Fibroblast of pulmonary artery (primary cell): ENCODE measurements at regions not wholly inside any gene's neighbourhood (a gene's known extent, or its start where the extent isn't known, plus 50 kb on each side); places are given as distances from the start of the nearest gene placed in this dataset.

ENCODE experiments used
- DNase-seq: peaks from one replicate; pipeline ENCODE4 v3.0.0-alpha.2; 2010; ENCODE audit warnings: low read depth
- H3K4me3 ChIP-seq: replicated peaks from 2 replicates; pipeline ENCODE4 v1.5.1; 2011; ENCODE audit warnings: low read depth, mild to moderate bottlenecking, control low read depth, low read length, moderate library complexity
- CTCF ChIP-seq: IDR thresholded peaks from 2 replicates; pipeline ENCODE4 v1.5.1; 2011; ENCODE audit warnings: mild to moderate bottlenecking, control low read depth, low read length, inconsistent platforms; ENCODE audit errors: missing control alignments

GRCh38 chrX:39507034-39507433 lies 590.7 kb downstream of the BCOR start:
- DNase-seq: no peak
- no peak overlapping the region for H3K4me3 ChIP-seq
- no peak for TF ChIP-seq CTCF

GRCh38 chrX:39507617-39508299 lies 590.0 kb downstream of the BCOR start:
- no peak for DNase-seq
- H3K4me3 ChIP-seq: no peak overlapping the region
- TF ChIP-seq CTCF: no peak

- no peak for TF ChIP-seq CTCF
- no peak overlapping the region for H3K4me3 ChIP-seq
- DNase-seq: no peak
Observed at GRCh38 chrX:39508300-39508692, 589.5 kb downstream of the BCOR start.

GRCh38 chrX:39509157-39509556 lies 588.6 kb downstream of the BCOR start:
- DNase-seq: no peak
- H3K4me3 ChIP-seq: no peak overlapping the region
- TF ChIP-seq CTCF: no peak

- no peak for DNase-seq
- no peak for TF ChIP-seq CTCF
- H3K4me3 ChIP-seq: no peak overlapping the region
Observed at GRCh38 chrX:39513836-39514235, 583.9 kb downstream of the BCOR start.

GRCh38 chrX:39514801-39515200 lies 583.0 kb downstream of the BCOR start:
- no peak overlapping the region for H3K4me3 ChIP-seq
- no peak for TF ChIP-seq CTCF
- DNase-seq: no peak

GRCh38 chrX:39516427-39516841 lies 581.3 kb downstream of the BCOR start:
- DNase-seq: no peak
- TF ChIP-seq CTCF: no peak
- H3K4me3 ChIP-seq: no peak overlapping the region
